H9 (cell line): ENCODE measurements at regions not wholly inside any gene's neighbourhood (a gene's known extent, or its start where the extent isn't known, plus 50 kb on each side); places are given as distances from the start of the nearest gene placed in this dataset.

Experiments
- DNase-seq: peaks from one replicate; pipeline ENCODE4 v3.0.0-alpha.2; 2017
- H2AFZ ChIP-seq: one replicate; pipeline ENCODE4 v1.6.1; 2013; ENCODE audit warnings: mild to moderate bottlenecking, low read length, control low read depth, moderate library complexity
- H2AK5ac ChIP-seq: 2 replicates; pipeline ENCODE4 v1.6.1; 2013; ENCODE audit warnings: low read length, control low read depth, mixed read lengths; ENCODE audit not compliant: insufficient read length
- H2BK120ac ChIP-seq: one replicate; pipeline ENCODE4 v1.6.1; 2013; ENCODE audit warnings: low read depth, mild to moderate bottlenecking, low read length, control low read depth, inconsistent platforms; ENCODE audit not compliant: poor library complexity, severe bottlenecking
- H2BK12ac ChIP-seq: 2 replicates; pipeline ENCODE4 v1.6.1; 2013; ENCODE audit warnings: low read length, control low read depth, mixed read lengths, low read depth; ENCODE audit not compliant: insufficient read length
- H2BK15ac ChIP-seq: 2 replicates; pipeline ENCODE4 v1.6.1; 2013; ENCODE audit warnings: low read depth, low read length, control low read depth
- H2BK20ac ChIP-seq: one replicate; pipeline ENCODE4 v1.6.1; 2013; ENCODE audit warnings: low read depth, mild to moderate bottlenecking, low read length, control low read depth, inconsistent platforms; ENCODE audit not compliant: poor library complexity, severe bottlenecking
- H2BK5ac ChIP-seq: 2 replicates; pipeline ENCODE4 v1.6.1; 2013; ENCODE audit warnings: low read length, control low read depth, mixed read lengths; ENCODE audit not compliant: insufficient read length
- H3K14ac ChIP-seq: 2 replicates; pipeline ENCODE4 v1.6.1; 2013; ENCODE audit warnings: low read length, control low read depth; ENCODE audit not compliant: insufficient read depth
- H3K18ac ChIP-seq: 2 replicates; pipeline ENCODE4 v1.6.1; 2013; ENCODE audit warnings: low read depth, mild to moderate bottlenecking, mixed read lengths, low read length, control low read depth; ENCODE audit not compliant: insufficient read length
- H3K23ac ChIP-seq: 2 replicates; pipeline ENCODE4 v1.6.1; 2013; ENCODE audit warnings: low read length, control low read depth, mixed read lengths, low read depth; ENCODE audit not compliant: insufficient read length
- H3K23me2 ChIP-seq: 2 replicates; pipeline ENCODE4 v1.6.1; 2013; ENCODE audit warnings: low read depth, mild to moderate bottlenecking, mixed read lengths, low read length, control low read depth; ENCODE audit not compliant: insufficient read length, poor library complexity, severe bottlenecking
- H3K27ac ChIP-seq: 2 replicates; pipeline ENCODE4 v1.5.1; 2013; ENCODE audit warnings: low read length, control low read depth, mixed read lengths, low read depth; ENCODE audit not compliant: insufficient read length
- H3K27me3 ChIP-seq: 2 replicates; pipeline ENCODE4 v1.6.1; 2013; ENCODE audit warnings: low read length, control low read depth, inconsistent platforms; ENCODE audit not compliant: insufficient read depth
- H3K4ac ChIP-seq: 2 replicates; pipeline ENCODE4 v1.6.1; 2013; ENCODE audit warnings: low read depth, mild to moderate bottlenecking, control low read depth, inconsistent platforms, low read length, moderate library complexity
- H3K4me1 ChIP-seq: 2 replicates; pipeline ENCODE4 v1.6.1; 2013; ENCODE audit warnings: low read length, control low read depth, inconsistent platforms; ENCODE audit not compliant: insufficient read depth
- H3K4me2 ChIP-seq: 2 replicates; pipeline ENCODE4 v1.6.1; 2013; ENCODE audit warnings: low read length, control low read depth, mixed read lengths; ENCODE audit not compliant: insufficient read length, insufficient read depth
- H3K56ac ChIP-seq: 2 replicates; pipeline ENCODE4 v1.6.1; 2013; ENCODE audit warnings: low read depth, mild to moderate bottlenecking, mixed read lengths, low read length, control low read depth; ENCODE audit not compliant: insufficient read length
- H3K79me1 ChIP-seq: 2 replicates; pipeline ENCODE4 v1.6.1; 2013; ENCODE audit warnings: low read depth, mild to moderate bottlenecking, moderate library complexity, low read length, control low read depth, inconsistent platforms; ENCODE audit not compliant: insufficient read depth, poor library complexity, severe bottlenecking
- H3K79me2 ChIP-seq: 2 replicates; pipeline ENCODE4 v1.6.1; 2013; ENCODE audit warnings: low read length, control low read depth, inconsistent platforms; ENCODE audit not compliant: insufficient read depth
- H3K9ac ChIP-seq: 2 replicates; pipeline ENCODE4 v1.6.1; 2013; ENCODE audit warnings: low read length, control low read depth, mixed read lengths; ENCODE audit not compliant: insufficient read length; ENCODE audit errors: extremely low read depth
- H3K9me3 ChIP-seq: one replicate; pipeline ENCODE4 v1.6.1; 2013; ENCODE audit warnings: low read depth, low read length, inconsistent platforms; ENCODE audit not compliant: control insufficient read depth
- H3T11ph ChIP-seq: one replicate; pipeline ENCODE4 v1.6.1; 2013; ENCODE audit warnings: mild to moderate bottlenecking, low read length, control low read depth, inconsistent platforms
- H4K20me1 ChIP-seq: one replicate; pipeline ENCODE4 v1.6.1; 2013; ENCODE audit not compliant: control insufficient read depth, insufficient read length, insufficient read depth
- H4K5ac ChIP-seq: 2 replicates; pipeline ENCODE4 v1.6.1; 2013; ENCODE audit warnings: low read depth, mild to moderate bottlenecking, mixed read lengths, low read length, control low read depth; ENCODE audit not compliant: insufficient read length
- H4K8ac ChIP-seq: replicated peaks from 2 replicates; pipeline ENCODE4 v1.6.1; 2013; ENCODE audit warnings: low read length, control low read depth, mixed read lengths, low read depth; ENCODE audit not compliant: insufficient read length
- H4K91ac ChIP-seq: 2 replicates; pipeline ENCODE4 v1.6.1; 2013; ENCODE audit warnings: low read depth, mild to moderate bottlenecking, moderate library complexity, mixed read lengths, low read length, control low read depth; ENCODE audit not compliant: insufficient read length
- H3K27ac Mint-ChIP-seq, 3 experiments: 2 replicates in 2 of 3; 3 replicates in 1 of 3; pipeline ENCODE4 v1.8.0; 2020 to 2021; ENCODE audit warnings: mixed read lengths in 3 of 3, mild to moderate bottlenecking in 1 of 3, moderate library complexity in 1 of 3
- H3K27me3 Mint-ChIP-seq: 2 replicates; pipeline ENCODE4 v1.8.0; 2021; ENCODE audit warnings: low read depth, mild to moderate bottlenecking, moderate library complexity, mixed read lengths
- H3K36me3 Mint-ChIP-seq, 3 experiments: 2 replicates in 2 of 3; 3 replicates in 1 of 3; pipeline ENCODE4 v1.8.0; 2020 to 2021; ENCODE audit warnings: low read depth in 3 of 3, mixed read lengths in 3 of 3; ENCODE audit not compliant: insufficient read depth in 1 of 3
- H3K4me1 Mint-ChIP-seq, 2 experiments: 2 replicates each; pipeline ENCODE4 v1.8.0; 2020; ENCODE audit warnings: mixed read lengths in 2 of 2
- H3K4me3 Mint-ChIP-seq, 2 experiments: 2 replicates in 1 of 2; 3 replicates in 1 of 2; pipeline ENCODE4 v1.8.0; 2020 to 2021; ENCODE audit warnings: mild to moderate bottlenecking in 2 of 2, mixed read lengths in 2 of 2, moderate library complexity in 1 of 2
- H3K9me3 Mint-ChIP-seq, 2 experiments: 2 replicates in 1 of 2; 3 replicates in 1 of 2; pipeline ENCODE4 v1.8.0; 2020; ENCODE audit warnings: mild to moderate bottlenecking in 2 of 2, mixed read lengths in 2 of 2, moderate library complexity in 1 of 2
- CTCF ChIP-seq: fragments of 200-600 bp; sonication (generic); conservative IDR thresholded peaks from 3 replicates; pipeline ENCODE4 v1.8.0; 2021; ENCODE audit warnings: antibody characterized with exemption, mild to moderate bottlenecking

GRCh38 chr13:74372511-74372910, 238.3 kb upstream of the KLF12 start:
- Histone ChIP-seq H4K20me1 (no peaks in the 10 kb centered on the region), H2AFZ (no peak overlapping the region), H3K14ac (no peak overlapping the region), H3K9me3 (no peaks in the 10 kb centered on the region), H3K27me3 (no peaks in the 10 kb centered on the region), H2AK5ac (no peak overlapping the region), H2BK120ac (no peak overlapping the region), H3K23ac (no peak overlapping the region), H2BK20ac (no peak overlapping the region), H3K9ac (no peak overlapping the region), H2BK12ac (no peak overlapping the region), H3K4me1 (no peaks in the 10 kb centered on the region), H4K8ac (no peak overlapping the region), H3T11ph (no peak overlapping the region), H4K5ac (no peak overlapping the region), H3K79me1 (no peaks in the 10 kb centered on the region), H3K27ac (no peak overlapping the region), H3K4ac (no peak overlapping the region), H3K56ac (no peak overlapping the region), H4K91ac (no peak overlapping the region), H3K23me2 (no peaks in the 10 kb centered on the region), H3K18ac (no peak overlapping the region), H2BK5ac (no peak overlapping the region), H2BK15ac (no peak overlapping the region), H3K4me2 (no peak overlapping the region), H3K79me2 (no peaks in the 10 kb centered on the region)
- H3K36me3 Mint-ChIP-seq = no peaks in the 10 kb centered on the region
- DNase-seq = no peak
- no peak for TF ChIP-seq CTCF
- H3K27me3 Mint-ChIP-seq = no peaks in the 10 kb centered on the region
- H3K27ac Mint-ChIP-seq = no peak overlapping the region
- H3K4me1 Mint-ChIP-seq = no peaks in the 10 kb centered on the region
- no peak overlapping the region for H3K4me3 Mint-ChIP-seq
- no peaks in the 10 kb centered on the region; a peak in 1 of 5 replicates for H3K9me3 Mint-ChIP-seq
